Neural cell (in vitro differentiated cells): ENCODE measurements at regions not wholly inside any gene's neighbourhood (a gene's known extent, or its start where the extent isn't known, plus 50 kb on each side); places are given as distances from the start of the nearest gene placed in this dataset.

Source experiments
- H2AFZ ChIP-seq: fragments of 200-600, 300-800 bp; sonication (generic), shearing (Covaris generic); 2 replicates; pipeline ENCODE4 v1.6.0; 2014; ENCODE audit warnings: low read depth, mild to moderate bottlenecking, antibody characterized with exemption, low read length, moderate library complexity
- H3F3A ChIP-seq: fragments of 200-600 bp; shearing (Covaris generic); 2 replicates; pipeline ENCODE4 v1.6.1; 2016; ENCODE audit warnings: mild to moderate bottlenecking, moderate library complexity, mixed read lengths, antibody characterized with exemption, low read length; ENCODE audit not compliant: insufficient read depth, poor library complexity, severe bottlenecking
- H3K27ac ChIP-seq: fragments of 200-600, 300-800 bp; sonication (generic), shearing (Covaris generic); 2 replicates; pipeline ENCODE4 v1.5.1; 2014; ENCODE audit warnings: mild to moderate bottlenecking, low read length, moderate library complexity
- H3K27me3 ChIP-seq: fragments of 300-800, 200-600 bp; sonication (generic), shearing (Covaris generic); 2 replicates; pipeline ENCODE4 v1.6.0; 2014; ENCODE audit warnings: mild to moderate bottlenecking, low read depth, low read length, moderate library complexity; ENCODE audit not compliant: insufficient read depth
- H3K36me3 ChIP-seq: fragments of 300-800, 200-600 bp; sonication (generic), shearing (Covaris generic); 2 replicates; pipeline ENCODE4 v1.5.1; 2014; ENCODE audit warnings: mild to moderate bottlenecking, antibody characterized with exemption, low read length, moderate library complexity; ENCODE audit not compliant: insufficient read depth
- H3K4me2 ChIP-seq: fragments of 300-800, 200-600 bp; sonication (generic), shearing (Covaris generic); 2 replicates; pipeline ENCODE4 v1.6.0; 2014; ENCODE audit warnings: mild to moderate bottlenecking, low read length
- H3K4me3 ChIP-seq: fragments of 300-800, 200-600 bp; sonication (generic), shearing (Covaris generic); 2 replicates; pipeline ENCODE4 v1.5.1; 2014; ENCODE audit warnings: mild to moderate bottlenecking, low read length, moderate library complexity
- H3K79me2 ChIP-seq: fragments of 200-600 bp; shearing (Covaris generic); replicated peaks from 2 replicates; pipeline ENCODE4 v1.6.0; 2014; ENCODE audit warnings: mild to moderate bottlenecking, low read length, moderate library complexity; ENCODE audit not compliant: insufficient read depth
- H3K9ac ChIP-seq: fragments of 300-800, 200-600 bp; sonication (generic), shearing (Covaris generic); 2 replicates; pipeline ENCODE4 v1.6.1; 2016; ENCODE audit warnings: mild to moderate bottlenecking, low read length, mixed read lengths
- H3K9me2 ChIP-seq: fragments of 200-600 bp; shearing (Covaris generic); 2 replicates; pipeline ENCODE4 v1.6.1; 2016; ENCODE audit warnings: mild to moderate bottlenecking, low read length, mixed read lengths; ENCODE audit not compliant: insufficient read depth
- H3K9me3 ChIP-seq: fragments of 200-600, 300-800 bp; sonication (generic), shearing (Covaris generic); 2 replicates; pipeline ENCODE4 v1.6.1; 2016; ENCODE audit warnings: mild to moderate bottlenecking, mixed run types, low read length, moderate library complexity, mixed read lengths
- H4K20me1 ChIP-seq: fragments of 200-600 bp; shearing (Covaris generic); 2 replicates; pipeline ENCODE4 v1.6.1; 2016; ENCODE audit warnings: mild to moderate bottlenecking, mixed run types; ENCODE audit not compliant: insufficient read depth
- CTCF ChIP-seq: fragments of 450-650 bp; IDR thresholded peaks from 2 replicates; pipeline ENCODE4 v1.5.1; 2014; ENCODE audit warnings: antibody characterized with exemption, mild to moderate bottlenecking, moderate library complexity; ENCODE audit not compliant: poor library complexity, severe bottlenecking
- EP300 ChIP-seq: fragments of 450-650 bp; conservative IDR thresholded peaks from 2 replicates; pipeline ENCODE4 v1.6.1; 2014; ENCODE audit warnings: antibody characterized with exemption, mild to moderate bottlenecking, moderate library complexity; ENCODE audit not compliant: poor library complexity, severe bottlenecking
- EZH2 ChIP-seq: fragments of 200-600, 300-800 bp; shearing (Covaris generic), sonication (generic); IDR thresholded peaks from 2 replicates; pipeline ENCODE4 v1.6.1; 2014; ENCODE audit warnings: antibody characterized with exemption, low read length, borderline replicate concordance, mild to moderate bottlenecking; ENCODE audit not compliant: insufficient read depth, poor library complexity, severe bottlenecking
- MXI1 ChIP-seq: fragments of 450-650 bp; conservative IDR thresholded peaks from 2 replicates; pipeline ENCODE4 v1.6.1; 2014; ENCODE audit warnings: antibody characterized with exemption, mild to moderate bottlenecking; ENCODE audit not compliant: poor library complexity, severe bottlenecking
- POLR2AphosphoS5 ChIP-seq: IDR thresholded peaks from 2 replicates; pipeline ENCODE4 v1.6.1; 2012
- RAD21 ChIP-seq: fragments of 450-650 bp; conservative IDR thresholded peaks from 2 replicates; pipeline ENCODE4 v1.6.1; 2014; ENCODE audit warnings: antibody characterized with exemption, mild to moderate bottlenecking, moderate library complexity
- REST ChIP-seq: IDR thresholded peaks from 2 replicates; pipeline ENCODE4 v1.6.1; 2012; ENCODE audit warnings: borderline replicate concordance
- SMC3 ChIP-seq: fragments of 450-650 bp; conservative IDR thresholded peaks from 2 replicates; pipeline ENCODE4 v1.6.1; 2014; ENCODE audit warnings: antibody characterized with exemption, mild to moderate bottlenecking, moderate library complexity; ENCODE audit not compliant: poor library complexity
- TAF1 ChIP-seq: IDR thresholded peaks from 2 replicates; pipeline ENCODE4 v1.6.1; 2012; ENCODE audit warnings: low read depth

GRCh38 chr15:96273317-96274086, 57.0 kb upstream of the NR2F2 start:
- H3K9ac ChIP-seq: no peak overlapping the region
- H3F3A ChIP-seq: no peaks in the 10 kb centered on the region
- no peaks in the 10 kb centered on the region for H3K27me3 ChIP-seq
- no peaks in the 10 kb centered on the region for H3K9me3 ChIP-seq
- no peaks in the 10 kb centered on the region for H3K36me3 ChIP-seq
- H3K4me3 ChIP-seq: no peak overlapping the region
- no peaks in the 10 kb centered on the region for H3K9me2 ChIP-seq
- no peak overlapping the region for H3K27ac ChIP-seq
- H2AFZ ChIP-seq: no peak overlapping the region
- no peaks in the 10 kb centered on the region for H4K20me1 ChIP-seq
- no peak overlapping the region for H3K4me2 ChIP-seq
- H3K79me2 ChIP-seq: no peaks in the 10 kb centered on the region
- TF ChIP-seq TAF1 (no peak), REST (no peak), EZH2 (no peak), RAD21 (no peak), POLR2AphosphoS5 (no peak), MXI1 (no peak), EP300 (no peak), CTCF (no peak), SMC3 (no peak)

GRCh38 chr15:96274087-96274440, 56.4 kb upstream of the NR2F2 start:
- no peak overlapping the region for H3K4me2 ChIP-seq
- no peaks in the 10 kb centered on the region for H3K9me3 ChIP-seq
- TF ChIP-seq RAD21 (no peak), POLR2AphosphoS5 (no peak), SMC3 (no peak), TAF1 (no peak), MXI1 (no peak), CTCF (no peak), REST (no peak), EZH2 (no peak), EP300 (no peak)
- H3K9ac ChIP-seq: no peak overlapping the region
- no peaks in the 10 kb centered on the region for H4K20me1 ChIP-seq
- H3K27ac ChIP-seq: no peak overlapping the region
- no peak overlapping the region for H3K4me3 ChIP-seq
- no peaks in the 10 kb centered on the region for H3K36me3 ChIP-seq
- H3K9me2 ChIP-seq: no peaks in the 10 kb centered on the region
- no peak overlapping the region for H2AFZ ChIP-seq
- no peaks in the 10 kb centered on the region for H3F3A ChIP-seq
- H3K27me3 ChIP-seq: no peaks in the 10 kb centered on the region
- no peaks in the 10 kb centered on the region for H3K79me2 ChIP-seq
